ENCODE measurements at regions not wholly inside any gene's neighbourhood (a gene's known extent, or its start where the extent isn't known, plus 50 kb on each side); places are given as distances from the start of the nearest gene placed in this dataset.

DNA sequence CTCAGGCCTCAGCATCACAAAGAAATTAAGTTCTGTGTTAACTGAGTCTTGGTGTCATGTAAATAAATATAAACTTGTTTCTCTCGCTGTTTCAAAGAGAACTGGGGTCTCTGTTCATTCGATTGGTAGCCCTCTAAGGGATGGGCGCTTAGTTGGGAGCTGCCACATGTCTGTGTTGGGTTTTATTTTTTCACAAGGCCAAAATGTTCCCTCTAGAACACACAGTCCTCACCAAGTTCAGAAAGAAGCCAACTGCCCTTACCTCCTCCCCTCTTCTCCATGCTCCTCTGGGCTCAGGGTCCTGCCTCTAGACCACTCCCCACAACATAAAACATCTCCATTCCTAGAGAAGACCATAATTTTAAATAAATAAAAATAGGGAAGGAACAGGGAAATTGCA is 490.9 kb downstream of the TNS1 start:
- TF ChIP-seq, protein P1, sequence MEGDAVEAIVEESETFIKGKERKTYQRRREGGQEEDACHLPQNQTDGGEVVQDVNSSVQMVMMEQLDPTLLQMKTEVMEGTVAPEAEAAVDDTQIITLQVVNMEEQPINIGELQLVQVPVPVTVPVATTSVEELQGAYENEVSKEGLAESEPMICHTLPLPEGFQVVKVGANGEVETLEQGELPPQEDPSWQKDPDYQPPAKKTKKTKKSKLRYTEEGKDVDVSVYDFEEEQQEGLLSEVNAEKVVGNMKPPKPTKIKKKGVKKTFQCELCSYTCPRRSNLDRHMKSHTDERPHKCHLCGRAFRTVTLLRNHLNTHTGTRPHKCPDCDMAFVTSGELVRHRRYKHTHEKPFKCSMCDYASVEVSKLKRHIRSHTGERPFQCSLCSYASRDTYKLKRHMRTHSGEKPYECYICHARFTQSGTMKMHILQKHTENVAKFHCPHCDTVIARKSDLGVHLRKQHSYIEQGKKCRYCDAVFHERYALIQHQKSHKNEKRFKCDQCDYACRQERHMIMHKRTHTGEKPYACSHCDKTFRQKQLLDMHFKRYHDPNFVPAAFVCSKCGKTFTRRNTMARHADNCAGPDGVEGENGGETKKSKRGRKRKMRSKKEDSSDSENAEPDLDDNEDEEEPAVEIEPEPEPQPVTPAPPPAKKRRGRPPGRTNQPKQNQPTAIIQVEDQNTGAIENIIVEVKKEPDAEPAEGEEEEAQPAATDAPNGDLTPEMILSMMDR (IDR thresholded peaks at IDR 0.05; ENCODE audit: low read depth, low read length, poor library complexity, severe bottlenecking) = no peak
- TF ChIP-seq EZH2phosphoT487 (IDR thresholded peaks at IDR 0.05; ENCODE audit: borderline replicate concordance, low read length) = no peak

All from DOHH2 (cell line).